ENCODE measurements at regions not wholly inside any gene's neighbourhood (a gene's known extent, or its start where the extent isn't known, plus 50 kb on each side); places are given as distances from the start of the nearest gene placed in this dataset.

DNA sequence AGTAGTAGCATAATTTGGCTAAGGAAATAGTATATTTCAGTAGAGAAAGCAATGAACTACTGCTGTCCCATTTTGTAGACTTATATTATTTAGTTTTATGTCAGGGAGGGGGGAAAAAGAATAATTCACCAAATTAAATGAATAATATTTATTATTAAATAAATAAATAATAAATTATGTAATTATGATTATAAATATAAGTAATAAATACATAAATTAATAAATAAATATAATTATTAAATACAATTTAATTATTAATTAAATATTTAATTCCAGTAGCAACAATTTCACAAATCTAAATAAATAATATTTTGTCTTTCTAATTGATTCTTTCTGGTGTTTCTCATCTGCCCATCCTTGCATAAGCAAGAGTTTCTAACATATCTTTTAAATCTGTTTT is 81.1 kb upstream of the PLSCR4 start:
- no peak for TF ChIP-seq SIN3A (conservative IDR thresholded peaks at IDR 0.05 in 1 of 2, IDR thresholded peaks at IDR 0.05 in 1 of 2; ENCODE audit: low read depth in 1 of 2, low read length in 2 of 2)
- TF ChIP-seq, protein P1, sequence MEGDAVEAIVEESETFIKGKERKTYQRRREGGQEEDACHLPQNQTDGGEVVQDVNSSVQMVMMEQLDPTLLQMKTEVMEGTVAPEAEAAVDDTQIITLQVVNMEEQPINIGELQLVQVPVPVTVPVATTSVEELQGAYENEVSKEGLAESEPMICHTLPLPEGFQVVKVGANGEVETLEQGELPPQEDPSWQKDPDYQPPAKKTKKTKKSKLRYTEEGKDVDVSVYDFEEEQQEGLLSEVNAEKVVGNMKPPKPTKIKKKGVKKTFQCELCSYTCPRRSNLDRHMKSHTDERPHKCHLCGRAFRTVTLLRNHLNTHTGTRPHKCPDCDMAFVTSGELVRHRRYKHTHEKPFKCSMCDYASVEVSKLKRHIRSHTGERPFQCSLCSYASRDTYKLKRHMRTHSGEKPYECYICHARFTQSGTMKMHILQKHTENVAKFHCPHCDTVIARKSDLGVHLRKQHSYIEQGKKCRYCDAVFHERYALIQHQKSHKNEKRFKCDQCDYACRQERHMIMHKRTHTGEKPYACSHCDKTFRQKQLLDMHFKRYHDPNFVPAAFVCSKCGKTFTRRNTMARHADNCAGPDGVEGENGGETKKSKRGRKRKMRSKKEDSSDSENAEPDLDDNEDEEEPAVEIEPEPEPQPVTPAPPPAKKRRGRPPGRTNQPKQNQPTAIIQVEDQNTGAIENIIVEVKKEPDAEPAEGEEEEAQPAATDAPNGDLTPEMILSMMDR (IDR thresholded peaks at IDR 0.05; ENCODE audit: control extremely low read depth in 1 of 3, insufficient read depth in 1 of 3, low read depth in 1 of 3, low read length in 3 of 3), result no peak
- no peak for TF ChIP-seq POLR2A (IDR thresholded peaks at IDR 0.05; ENCODE audit: control extremely low read depth in 1 of 2, low read depth in 2 of 2, low read length in 2 of 2)
- no peak for TF ChIP-seq ASH2L (IDR thresholded peaks at IDR 0.05; ENCODE audit: low read length)
- no peak for TF ChIP-seq JUND (IDR thresholded peaks at IDR 0.05; ENCODE audit: low read length)
